Neural cell (in vitro differentiated cells): ENCODE measurements at regions not wholly inside any gene's neighbourhood (a gene's known extent, or its start where the extent isn't known, plus 50 kb on each side); places are given as distances from the start of the nearest gene placed in this dataset.

Source experiments
- H2AFZ ChIP-seq: fragments of 200-600, 300-800 bp; sonication (generic), shearing (Covaris generic); 2 replicates; pipeline ENCODE4 v1.6.0; 2014; ENCODE audit warnings: low read depth, mild to moderate bottlenecking, antibody characterized with exemption, low read length, moderate library complexity
- H3F3A ChIP-seq: fragments of 200-600 bp; shearing (Covaris generic); 2 replicates; pipeline ENCODE4 v1.6.1; 2016; ENCODE audit warnings: mild to moderate bottlenecking, moderate library complexity, mixed read lengths, antibody characterized with exemption, low read length; ENCODE audit not compliant: insufficient read depth, poor library complexity, severe bottlenecking
- H3K27ac ChIP-seq: fragments of 200-600, 300-800 bp; sonication (generic), shearing (Covaris generic); 2 replicates; pipeline ENCODE4 v1.5.1; 2014; ENCODE audit warnings: mild to moderate bottlenecking, low read length, moderate library complexity
- H3K27me3 ChIP-seq: fragments of 300-800, 200-600 bp; sonication (generic), shearing (Covaris generic); 2 replicates; pipeline ENCODE4 v1.6.0; 2014; ENCODE audit warnings: mild to moderate bottlenecking, low read depth, low read length, moderate library complexity; ENCODE audit not compliant: insufficient read depth
- H3K36me3 ChIP-seq: fragments of 300-800, 200-600 bp; sonication (generic), shearing (Covaris generic); 2 replicates; pipeline ENCODE4 v1.5.1; 2014; ENCODE audit warnings: mild to moderate bottlenecking, antibody characterized with exemption, low read length, moderate library complexity; ENCODE audit not compliant: insufficient read depth
- H3K4me2 ChIP-seq: fragments of 300-800, 200-600 bp; sonication (generic), shearing (Covaris generic); 2 replicates; pipeline ENCODE4 v1.6.0; 2014; ENCODE audit warnings: mild to moderate bottlenecking, low read length
- H3K4me3 ChIP-seq: fragments of 300-800, 200-600 bp; sonication (generic), shearing (Covaris generic); 2 replicates; pipeline ENCODE4 v1.5.1; 2014; ENCODE audit warnings: mild to moderate bottlenecking, low read length, moderate library complexity
- H3K79me2 ChIP-seq: fragments of 200-600 bp; shearing (Covaris generic); replicated peaks from 2 replicates; pipeline ENCODE4 v1.6.0; 2014; ENCODE audit warnings: mild to moderate bottlenecking, low read length, moderate library complexity; ENCODE audit not compliant: insufficient read depth
- H3K9ac ChIP-seq: fragments of 300-800, 200-600 bp; sonication (generic), shearing (Covaris generic); 2 replicates; pipeline ENCODE4 v1.6.1; 2016; ENCODE audit warnings: mild to moderate bottlenecking, low read length, mixed read lengths
- H3K9me2 ChIP-seq: fragments of 200-600 bp; shearing (Covaris generic); 2 replicates; pipeline ENCODE4 v1.6.1; 2016; ENCODE audit warnings: mild to moderate bottlenecking, low read length, mixed read lengths; ENCODE audit not compliant: insufficient read depth
- H3K9me3 ChIP-seq: fragments of 200-600, 300-800 bp; sonication (generic), shearing (Covaris generic); 2 replicates; pipeline ENCODE4 v1.6.1; 2016; ENCODE audit warnings: mild to moderate bottlenecking, mixed run types, low read length, moderate library complexity, mixed read lengths
- H4K20me1 ChIP-seq: fragments of 200-600 bp; shearing (Covaris generic); 2 replicates; pipeline ENCODE4 v1.6.1; 2016; ENCODE audit warnings: mild to moderate bottlenecking, mixed run types; ENCODE audit not compliant: insufficient read depth
- CTCF ChIP-seq: fragments of 450-650 bp; IDR thresholded peaks from 2 replicates; pipeline ENCODE4 v1.5.1; 2014; ENCODE audit warnings: antibody characterized with exemption, mild to moderate bottlenecking, moderate library complexity; ENCODE audit not compliant: poor library complexity, severe bottlenecking
- EP300 ChIP-seq: fragments of 450-650 bp; conservative IDR thresholded peaks from 2 replicates; pipeline ENCODE4 v1.6.1; 2014; ENCODE audit warnings: antibody characterized with exemption, mild to moderate bottlenecking, moderate library complexity; ENCODE audit not compliant: poor library complexity, severe bottlenecking
- EZH2 ChIP-seq: fragments of 200-600, 300-800 bp; shearing (Covaris generic), sonication (generic); IDR thresholded peaks from 2 replicates; pipeline ENCODE4 v1.6.1; 2014; ENCODE audit warnings: antibody characterized with exemption, low read length, borderline replicate concordance, mild to moderate bottlenecking; ENCODE audit not compliant: insufficient read depth, poor library complexity, severe bottlenecking
- MXI1 ChIP-seq: fragments of 450-650 bp; conservative IDR thresholded peaks from 2 replicates; pipeline ENCODE4 v1.6.1; 2014; ENCODE audit warnings: antibody characterized with exemption, mild to moderate bottlenecking; ENCODE audit not compliant: poor library complexity, severe bottlenecking
- POLR2AphosphoS5 ChIP-seq: IDR thresholded peaks from 2 replicates; pipeline ENCODE4 v1.6.1; 2012
- RAD21 ChIP-seq: fragments of 450-650 bp; conservative IDR thresholded peaks from 2 replicates; pipeline ENCODE4 v1.6.1; 2014; ENCODE audit warnings: antibody characterized with exemption, mild to moderate bottlenecking, moderate library complexity
- REST ChIP-seq: IDR thresholded peaks from 2 replicates; pipeline ENCODE4 v1.6.1; 2012; ENCODE audit warnings: borderline replicate concordance
- SMC3 ChIP-seq: fragments of 450-650 bp; conservative IDR thresholded peaks from 2 replicates; pipeline ENCODE4 v1.6.1; 2014; ENCODE audit warnings: antibody characterized with exemption, mild to moderate bottlenecking, moderate library complexity; ENCODE audit not compliant: poor library complexity
- TAF1 ChIP-seq: IDR thresholded peaks from 2 replicates; pipeline ENCODE4 v1.6.1; 2012; ENCODE audit warnings: low read depth

- Histone ChIP-seq H3K9me2 (no peaks in the 10 kb centered on the region), H3F3A (no peaks in the 10 kb centered on the region), H3K9ac (no peak overlapping the region), H2AFZ (no peak overlapping the region), H3K4me2 (no peak overlapping the region), H3K27me3 (no peaks in the 10 kb centered on the region), H3K27ac (no peak overlapping the region), H3K9me3 (no peaks in the 10 kb centered on the region), H3K4me3 (no peak overlapping the region), H3K79me2 (no peaks in the 10 kb centered on the region), H3K36me3 (peaks cover 16% of the 10 kb centered on the region), H4K20me1 (no peaks in the 10 kb centered on the region)
- no peak for TF ChIP-seq EP300
- TF ChIP-seq REST, result no peak
- no peak for TF ChIP-seq MXI1
- no peak for TF ChIP-seq CTCF
- no peak for TF ChIP-seq SMC3
- no peak for TF ChIP-seq TAF1
- TF ChIP-seq POLR2AphosphoS5, result no peak
- no peak for TF ChIP-seq EZH2
- TF ChIP-seq RAD21, result no peak
Measured at GRCh38 chr12:124466216-124467128, 100.9 kb downstream of the NCOR2 start.

- Histone ChIP-seq H3K4me3 (no peak overlapping the region), H3F3A (no peaks in the 10 kb centered on the region), H3K27ac (no peak overlapping the region), H3K9me2 (no peaks in the 10 kb centered on the region), H2AFZ (no peak overlapping the region), H3K36me3 (peaks cover 8% of the 10 kb centered on the region), H3K9ac (no peak overlapping the region), H4K20me1 (no peaks in the 10 kb centered on the region), H3K27me3 (no peaks in the 10 kb centered on the region), H3K9me3 (no peaks in the 10 kb centered on the region), H3K79me2 (no peaks in the 10 kb centered on the region), H3K4me2 (no peak overlapping the region)
- TF ChIP-seq TAF1, result no peak
- no peak for TF ChIP-seq SMC3
- no peak for TF ChIP-seq EZH2
- TF ChIP-seq POLR2AphosphoS5, result no peak
- no peak for TF ChIP-seq MXI1
- TF ChIP-seq EP300, result no peak
- no peak for TF ChIP-seq REST
- TF ChIP-seq CTCF, result no peak
- no peak for TF ChIP-seq RAD21
Measured at GRCh38 chr12:124465473-124465872, 101.9 kb downstream of the NCOR2 start.
